GM23338 (cell line): ENCODE measurements at regions not wholly inside any gene's neighbourhood (a gene's known extent, or its start where the extent isn't known, plus 50 kb on each side); places are given as distances from the start of the nearest gene placed in this dataset.

Experiments
- ATAC-seq: fragments of 200-7000 bp; cut with Tn5 transposase; 3 replicates; pipeline ENCODE4 v1.9.1; 2020
- DNase-seq: peaks from one replicate; pipeline ENCODE4 v3.0.0-alpha.2; 2015; ENCODE audit warnings: low spot score
- H2AFZ ChIP-seq: fragments of 200-600 bp; sonication (generic); 2 replicates; pipeline ENCODE4 v1.8.0; 2016; ENCODE audit warnings: antibody characterized with exemption, mild to moderate bottlenecking, moderate library complexity
- H3F3A ChIP-seq: fragments of 200-600 bp; sonication (generic); replicated peaks from 2 replicates; pipeline ENCODE4 v1.8.0; 2017; ENCODE audit warnings: antibody characterized with exemption, mixed run types, low read depth
- H3K27ac ChIP-seq: fragments of 200-600 bp; sonication (generic); 2 replicates; pipeline ENCODE4 v1.6.1; 2016; ENCODE audit warnings: low read depth
- H3K27me3 ChIP-seq: fragments of 200-600 bp; sonication (generic); 2 replicates; pipeline ENCODE4 v1.8.0; 2016; ENCODE audit warnings: mild to moderate bottlenecking, mixed run types, moderate library complexity; ENCODE audit not compliant: insufficient read depth
- H3K36me3 ChIP-seq: fragments of 200-600 bp; sonication (generic); 2 replicates; pipeline ENCODE4 v1.8.0; 2016; ENCODE audit warnings: mild to moderate bottlenecking; ENCODE audit not compliant: insufficient read depth
- H3K4me1 ChIP-seq: fragments of 200-600 bp; sonication (generic); 2 replicates; pipeline ENCODE4 v1.8.0; 2016; ENCODE audit warnings: mild to moderate bottlenecking, moderate library complexity; ENCODE audit not compliant: insufficient read depth
- H3K4me2 ChIP-seq: fragments of 200-600 bp; sonication (generic); 2 replicates; pipeline ENCODE4 v1.7.1; 2017; ENCODE audit warnings: mixed run types
- H3K4me3 ChIP-seq: fragments of 200-600 bp; sonication (generic); 2 replicates; pipeline ENCODE4 v1.6.1; 2016; ENCODE audit warnings: mixed run types
- H3K79me2 ChIP-seq: fragments of 200-600 bp; sonication (generic); replicated peaks from 2 replicates; pipeline ENCODE4 v1.8.0; 2017; ENCODE audit warnings: mild to moderate bottlenecking; ENCODE audit not compliant: insufficient read depth
- H3K9me2 ChIP-seq: fragments of 200-600 bp; sonication (generic); 2 replicates; pipeline ENCODE4 v1.8.0; 2017; ENCODE audit not compliant: insufficient read depth
- H4K20me1 ChIP-seq: fragments of 200-600 bp; sonication (generic); replicated peaks from 2 replicates; pipeline ENCODE4 v1.8.0; 2017; ENCODE audit warnings: mild to moderate bottlenecking; ENCODE audit not compliant: insufficient read depth
- H3K27ac Mint-ChIP-seq: 2 replicates; pipeline ENCODE4 v1.8.0; 2020; ENCODE audit warnings: inconsistent platforms, mild to moderate bottlenecking, moderate library complexity, mixed read lengths
- H3K27me3 Mint-ChIP-seq: 3 replicates; pipeline ENCODE4 v1.8.0; 2022; ENCODE audit warnings: low read depth, mild to moderate bottlenecking, moderate library complexity, mixed read lengths, inconsistent platforms; ENCODE audit not compliant: insufficient read depth, poor library complexity
- H3K36me3 Mint-ChIP-seq: 3 replicates; pipeline ENCODE4 v1.8.0; 2021; ENCODE audit warnings: low read depth, mild to moderate bottlenecking, inconsistent platforms, moderate library complexity, mixed read lengths
- H3K4me1 Mint-ChIP-seq: 3 replicates; pipeline ENCODE4 v1.8.0; 2020; ENCODE audit warnings: mild to moderate bottlenecking, inconsistent platforms, mixed read lengths
- H3K4me3 Mint-ChIP-seq: 3 replicates; pipeline ENCODE4 v1.8.0; 2021; ENCODE audit warnings: moderate library complexity, mild to moderate bottlenecking, inconsistent platforms, mixed read lengths
- H3K9me3 Mint-ChIP-seq: 3 replicates; pipeline ENCODE4 v1.8.0; 2020; ENCODE audit warnings: moderate library complexity, mild to moderate bottlenecking, inconsistent platforms, mixed read lengths
- CREB1 ChIP-seq: fragments of 250-450 bp; sonication (Bioruptor Pico); IDR thresholded peaks from 2 replicates; pipeline ENCODE4 v1.5.0; 2020; ENCODE audit warnings: low read depth, mild to moderate bottlenecking, moderate library complexity
- EZH2 ChIP-seq: fragments of 200-600 bp; sonication (generic); IDR thresholded peaks from one replicate; pipeline ENCODE4 v1.8.0; 2017; ENCODE audit warnings: antibody characterized with exemption, mild to moderate bottlenecking, low read depth; ENCODE audit not compliant: unreplicated experiment
- EZH2phosphoT487 ChIP-seq: fragments of 200-600 bp; sonication (generic); IDR thresholded peaks from one replicate; pipeline ENCODE4 v1.8.1; 2018; ENCODE audit warnings: antibody characterized with exemption; ENCODE audit not compliant: unreplicated experiment
- JUNB ChIP-seq: IDR thresholded peaks from one replicate; pipeline ENCODE4 v1.6.1; 2016; ENCODE audit warnings: antibody characterized with exemption; ENCODE audit not compliant: unreplicated experiment
- NANOG ChIP-seq: IDR thresholded peaks from 2 replicates; pipeline ENCODE4 v1.6.1; 2016; ENCODE audit warnings: antibody characterized with exemption, borderline replicate concordance
- POLR2AphosphoS5 ChIP-seq: IDR thresholded peaks from 2 replicates; pipeline ENCODE4 v1.6.1; 2016; ENCODE audit warnings: antibody characterized with exemption, low read depth
- STAT1 ChIP-seq: IDR thresholded peaks from one replicate; pipeline ENCODE4 v1.6.1; 2016; ENCODE audit warnings: antibody characterized with exemption; ENCODE audit not compliant: unreplicated experiment
- ZNF114 ChIP-seq: fragments of 250-450 bp; sonication (Bioruptor Pico); IDR thresholded peaks from 2 replicates; pipeline ENCODE4 v1.5.0; 2020; ENCODE audit warnings: mild to moderate bottlenecking, moderate library complexity
- ZNF331 ChIP-seq: fragments of 250-450 bp; sonication (Bioruptor Pico); IDR thresholded peaks from 2 replicates; pipeline ENCODE4 v1.5.0; 2020; ENCODE audit warnings: low read depth, mild to moderate bottlenecking, moderate library complexity
- TF ChIP-seq, protein P1 (sequence below): IDR thresholded peaks from 2 replicates; pipeline ENCODE4 v1.6.1; 2016; ENCODE audit warnings: antibody characterized with exemption
- TF ChIP-seq, protein P2 (sequence below): fragments of 250-450 bp; sonication (Bioruptor Pico); IDR thresholded peaks from 2 replicates; pipeline ENCODE4 v1.5.0; 2020; ENCODE audit warnings: mild to moderate bottlenecking, moderate library complexity
- TF ChIP-seq, protein P3 (sequence below): IDR thresholded peaks from one replicate; pipeline ENCODE4 v1.6.1; 2018; ENCODE audit warnings: antibody characterized with exemption; ENCODE audit not compliant: unreplicated experiment
- TF ChIP-seq, protein P4 (sequence below), 2 experiments: fragments of 200-600 bp in 1 of 2; sonication (generic) in 1 of 2; conservative IDR thresholded peaks; 2 replicates each; pipeline versions ENCODE4 v1.5.1 to v1.6.1; 2016 to 2017; ENCODE audit warnings: antibody characterized with exemption in 2 of 2, low read depth in 2 of 2, mild to moderate bottlenecking in 2 of 2, moderate library complexity in 1 of 2

DNA sequence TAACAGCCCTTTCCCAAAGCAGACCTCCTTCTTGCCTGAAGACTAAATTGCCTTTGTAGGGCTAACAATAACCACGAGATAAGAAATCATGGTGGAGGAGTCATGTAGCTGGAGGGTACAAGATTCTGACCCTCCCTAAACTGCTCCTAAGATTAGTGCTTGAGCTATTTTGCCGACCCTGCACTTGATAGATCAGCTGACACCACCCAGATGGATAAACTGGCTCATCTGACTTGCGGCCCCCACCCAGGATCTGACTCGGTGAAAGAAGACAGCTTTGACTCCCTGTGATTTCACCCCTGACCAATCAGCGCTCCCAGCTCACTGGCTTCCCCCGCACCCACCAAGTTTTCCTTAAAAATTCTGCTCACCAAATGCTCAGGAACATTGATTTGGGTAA lies 57.6 kb upstream of the UNC93A start:
- H3K27ac Mint-ChIP-seq = peak overlapping the region; percentile 61
- H3K4me3 Mint-ChIP-seq = peak overlapping the region; percentile 54
- peak overlapping the region; percentile 64; the same call in 1 of the 2 replicates for H3K27ac ChIP-seq

More for the DNA sequence above, 57.6 kb upstream of the UNC93A start:
- H3K4me2 ChIP-seq = peak overlapping the region; percentile 39
- peaks cover 70% of the 10 kb centered on the region for H3K79me2 ChIP-seq
- peaks cover 84% of the 10 kb centered on the region for H3K36me3 Mint-ChIP-seq
- H3K9me3 Mint-ChIP-seq = peaks cover 4% of the 10 kb centered on the region
- H3K4me1 Mint-ChIP-seq = peaks cover 66% of the 10 kb centered on the region
- no peak for ATAC-seq
- no peaks in the 10 kb centered on the region for H3K9me2 ChIP-seq
- peak overlapping the region; percentile 13; the same call in 1 of the 2 replicates for H3K4me3 ChIP-seq
- no peak overlapping the region for H2AFZ ChIP-seq
- TF ChIP-seq CREB1 (CRISPR knock-in tag) (no peak), NANOG (no peak), ZNF331 (no peak), STAT1 (no peak), EZH2phosphoT487 (no peak), ZNF114 (CRISPR knock-in tag) (no peak), JUNB (no peak), POLR2AphosphoS5 (no peak), EZH2 (no peak)
- TF ChIP-seq, protein P1, sequence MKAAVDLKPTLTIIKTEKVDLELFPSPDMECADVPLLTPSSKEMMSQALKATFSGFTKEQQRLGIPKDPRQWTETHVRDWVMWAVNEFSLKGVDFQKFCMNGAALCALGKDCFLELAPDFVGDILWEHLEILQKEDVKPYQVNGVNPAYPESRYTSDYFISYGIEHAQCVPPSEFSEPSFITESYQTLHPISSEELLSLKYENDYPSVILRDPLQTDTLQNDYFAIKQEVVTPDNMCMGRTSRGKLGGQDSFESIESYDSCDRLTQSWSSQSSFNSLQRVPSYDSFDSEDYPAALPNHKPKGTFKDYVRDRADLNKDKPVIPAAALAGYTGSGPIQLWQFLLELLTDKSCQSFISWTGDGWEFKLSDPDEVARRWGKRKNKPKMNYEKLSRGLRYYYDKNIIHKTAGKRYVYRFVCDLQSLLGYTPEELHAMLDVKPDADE = no peak
- TF ChIP-seq, protein P2, sequence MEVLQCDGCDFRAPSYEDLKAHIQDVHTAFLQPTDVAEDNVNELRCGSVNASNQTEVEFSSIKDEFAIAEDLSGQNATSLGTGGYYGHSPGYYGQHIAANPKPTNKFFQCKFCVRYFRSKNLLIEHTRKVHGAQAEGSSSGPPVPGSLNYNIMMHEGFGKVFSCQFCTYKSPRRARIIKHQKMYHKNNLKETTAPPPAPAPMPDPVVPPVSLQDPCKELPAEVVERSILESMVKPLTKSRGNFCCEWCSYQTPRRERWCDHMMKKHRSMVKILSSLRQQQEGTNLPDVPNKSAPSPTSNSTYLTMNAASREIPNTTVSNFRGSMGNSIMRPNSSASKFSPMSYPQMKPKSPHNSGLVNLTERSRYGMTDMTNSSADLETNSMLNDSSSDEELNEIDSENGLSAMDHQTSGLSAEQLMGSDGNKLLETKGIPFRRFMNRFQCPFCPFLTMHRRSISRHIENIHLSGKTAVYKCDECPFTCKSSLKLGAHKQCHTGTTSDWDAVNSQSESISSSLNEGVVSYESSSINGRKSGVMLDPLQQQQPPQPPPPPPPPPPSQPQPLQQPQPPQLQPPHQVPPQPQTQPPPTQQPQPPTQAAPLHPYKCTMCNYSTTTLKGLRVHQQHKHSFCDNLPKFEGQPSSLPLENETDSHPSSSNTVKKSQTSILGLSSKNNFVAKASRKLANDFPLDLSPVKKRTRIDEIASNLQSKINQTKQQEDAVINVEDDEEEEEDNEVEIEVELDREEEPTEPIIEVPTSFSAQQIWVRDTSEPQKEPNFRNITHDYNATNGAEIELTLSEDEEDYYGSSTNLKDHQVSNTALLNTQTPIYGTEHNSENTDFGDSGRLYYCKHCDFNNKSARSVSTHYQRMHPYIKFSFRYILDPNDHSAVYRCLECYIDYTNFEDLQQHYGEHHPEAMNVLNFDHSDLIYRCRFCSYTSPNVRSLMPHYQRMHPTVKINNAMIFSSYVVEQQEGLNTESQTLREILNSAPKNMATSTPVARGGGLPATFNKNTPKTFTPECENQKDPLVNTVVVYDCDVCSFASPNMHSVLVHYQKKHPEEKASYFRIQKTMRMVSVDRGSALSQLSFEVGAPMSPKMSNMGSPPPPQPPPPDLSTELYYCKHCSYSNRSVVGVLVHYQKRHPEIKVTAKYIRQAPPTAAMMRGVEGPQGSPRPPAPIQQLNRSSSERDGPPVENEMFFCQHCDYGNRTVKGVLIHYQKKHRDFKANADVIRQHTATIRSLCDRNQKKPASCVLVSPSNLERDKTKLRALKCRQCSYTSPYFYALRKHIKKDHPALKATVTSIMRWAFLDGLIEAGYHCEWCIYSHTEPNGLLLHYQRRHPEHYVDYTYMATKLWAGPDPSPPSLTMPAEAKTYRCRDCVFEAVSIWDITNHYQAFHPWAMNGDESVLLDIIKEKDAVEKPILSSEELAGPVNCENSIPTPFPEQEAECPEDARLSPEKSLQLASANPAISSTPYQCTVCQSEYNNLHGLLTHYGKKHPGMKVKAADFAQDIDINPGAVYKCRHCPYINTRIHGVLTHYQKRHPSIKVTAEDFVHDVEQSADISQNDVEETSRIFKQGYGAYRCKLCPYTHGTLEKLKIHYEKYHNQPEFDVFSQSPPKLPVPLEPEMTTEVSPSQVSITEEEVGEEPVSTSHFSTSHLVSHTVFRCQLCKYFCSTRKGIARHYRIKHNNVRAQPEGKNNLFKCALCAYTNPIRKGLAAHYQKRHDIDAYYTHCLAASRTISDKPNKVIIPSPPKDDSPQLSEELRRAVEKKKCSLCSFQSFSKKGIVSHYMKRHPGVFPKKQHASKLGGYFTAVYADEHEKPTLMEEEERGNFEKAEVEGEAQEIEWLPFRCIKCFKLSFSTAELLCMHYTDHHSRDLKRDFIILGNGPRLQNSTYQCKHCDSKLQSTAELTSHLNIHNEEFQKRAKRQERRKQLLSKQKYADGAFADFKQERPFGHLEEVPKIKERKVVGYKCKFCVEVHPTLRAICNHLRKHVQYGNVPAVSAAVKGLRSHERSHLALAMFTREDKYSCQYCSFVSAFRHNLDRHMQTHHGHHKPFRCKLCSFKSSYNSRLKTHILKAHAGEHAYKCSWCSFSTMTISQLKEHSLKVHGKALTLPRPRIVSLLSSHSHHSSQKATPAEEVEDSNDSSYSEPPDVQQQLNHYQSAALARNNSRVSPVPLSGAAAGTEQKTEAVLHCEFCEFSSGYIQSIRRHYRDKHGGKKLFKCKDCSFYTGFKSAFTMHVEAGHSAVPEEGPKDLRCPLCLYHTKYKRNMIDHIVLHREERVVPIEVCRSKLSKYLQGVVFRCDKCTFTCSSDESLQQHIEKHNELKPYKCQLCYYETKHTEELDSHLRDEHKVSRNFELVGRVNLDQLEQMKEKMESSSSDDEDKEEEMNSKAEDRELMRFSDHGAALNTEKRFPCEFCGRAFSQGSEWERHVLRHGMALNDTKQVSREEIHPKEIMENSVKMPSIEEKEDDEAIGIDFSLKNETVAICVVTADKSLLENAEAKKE (CRISPR knock-in tag) = no peak
- TF ChIP-seq, protein P3, sequence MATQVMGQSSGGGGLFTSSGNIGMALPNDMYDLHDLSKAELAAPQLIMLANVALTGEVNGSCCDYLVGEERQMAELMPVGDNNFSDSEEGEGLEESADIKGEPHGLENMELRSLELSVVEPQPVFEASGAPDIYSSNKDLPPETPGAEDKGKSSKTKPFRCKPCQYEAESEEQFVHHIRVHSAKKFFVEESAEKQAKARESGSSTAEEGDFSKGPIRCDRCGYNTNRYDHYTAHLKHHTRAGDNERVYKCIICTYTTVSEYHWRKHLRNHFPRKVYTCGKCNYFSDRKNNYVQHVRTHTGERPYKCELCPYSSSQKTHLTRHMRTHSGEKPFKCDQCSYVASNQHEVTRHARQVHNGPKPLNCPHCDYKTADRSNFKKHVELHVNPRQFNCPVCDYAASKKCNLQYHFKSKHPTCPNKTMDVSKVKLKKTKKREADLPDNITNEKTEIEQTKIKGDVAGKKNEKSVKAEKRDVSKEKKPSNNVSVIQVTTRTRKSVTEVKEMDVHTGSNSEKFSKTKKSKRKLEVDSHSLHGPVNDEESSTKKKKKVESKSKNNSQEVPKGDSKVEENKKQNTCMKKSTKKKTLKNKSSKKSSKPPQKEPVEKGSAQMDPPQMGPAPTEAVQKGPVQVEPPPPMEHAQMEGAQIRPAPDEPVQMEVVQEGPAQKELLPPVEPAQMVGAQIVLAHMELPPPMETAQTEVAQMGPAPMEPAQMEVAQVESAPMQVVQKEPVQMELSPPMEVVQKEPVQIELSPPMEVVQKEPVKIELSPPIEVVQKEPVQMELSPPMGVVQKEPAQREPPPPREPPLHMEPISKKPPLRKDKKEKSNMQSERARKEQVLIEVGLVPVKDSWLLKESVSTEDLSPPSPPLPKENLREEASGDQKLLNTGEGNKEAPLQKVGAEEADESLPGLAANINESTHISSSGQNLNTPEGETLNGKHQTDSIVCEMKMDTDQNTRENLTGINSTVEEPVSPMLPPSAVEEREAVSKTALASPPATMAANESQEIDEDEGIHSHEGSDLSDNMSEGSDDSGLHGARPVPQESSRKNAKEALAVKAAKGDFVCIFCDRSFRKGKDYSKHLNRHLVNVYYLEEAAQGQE = no peak
- TF ChIP-seq, protein P4, sequence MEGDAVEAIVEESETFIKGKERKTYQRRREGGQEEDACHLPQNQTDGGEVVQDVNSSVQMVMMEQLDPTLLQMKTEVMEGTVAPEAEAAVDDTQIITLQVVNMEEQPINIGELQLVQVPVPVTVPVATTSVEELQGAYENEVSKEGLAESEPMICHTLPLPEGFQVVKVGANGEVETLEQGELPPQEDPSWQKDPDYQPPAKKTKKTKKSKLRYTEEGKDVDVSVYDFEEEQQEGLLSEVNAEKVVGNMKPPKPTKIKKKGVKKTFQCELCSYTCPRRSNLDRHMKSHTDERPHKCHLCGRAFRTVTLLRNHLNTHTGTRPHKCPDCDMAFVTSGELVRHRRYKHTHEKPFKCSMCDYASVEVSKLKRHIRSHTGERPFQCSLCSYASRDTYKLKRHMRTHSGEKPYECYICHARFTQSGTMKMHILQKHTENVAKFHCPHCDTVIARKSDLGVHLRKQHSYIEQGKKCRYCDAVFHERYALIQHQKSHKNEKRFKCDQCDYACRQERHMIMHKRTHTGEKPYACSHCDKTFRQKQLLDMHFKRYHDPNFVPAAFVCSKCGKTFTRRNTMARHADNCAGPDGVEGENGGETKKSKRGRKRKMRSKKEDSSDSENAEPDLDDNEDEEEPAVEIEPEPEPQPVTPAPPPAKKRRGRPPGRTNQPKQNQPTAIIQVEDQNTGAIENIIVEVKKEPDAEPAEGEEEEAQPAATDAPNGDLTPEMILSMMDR (conservative IDR thresholded peaks at IDR 0.05; ENCODE audit: low read depth in 2 of 2) = no peak
- H3K27me3 ChIP-seq = no peaks in the 10 kb centered on the region
- H3K27me3 Mint-ChIP-seq = peaks cover 21% of the 10 kb centered on the region
- H3F3A ChIP-seq = peaks cover 34% of the 10 kb centered on the region
- peaks cover 66% of the 10 kb centered on the region for H3K4me1 ChIP-seq
- peaks cover 44% of the 10 kb centered on the region for H4K20me1 ChIP-seq
- peaks cover 23% of the 10 kb centered on the region for H3K36me3 ChIP-seq
- DNase-seq = no peak
